ENCODE measurements at regions not wholly inside any gene's neighbourhood (a gene's known extent, or its start where the extent isn't known, plus 50 kb on each side); places are given as distances from the start of the nearest gene placed in this dataset.

DNA sequence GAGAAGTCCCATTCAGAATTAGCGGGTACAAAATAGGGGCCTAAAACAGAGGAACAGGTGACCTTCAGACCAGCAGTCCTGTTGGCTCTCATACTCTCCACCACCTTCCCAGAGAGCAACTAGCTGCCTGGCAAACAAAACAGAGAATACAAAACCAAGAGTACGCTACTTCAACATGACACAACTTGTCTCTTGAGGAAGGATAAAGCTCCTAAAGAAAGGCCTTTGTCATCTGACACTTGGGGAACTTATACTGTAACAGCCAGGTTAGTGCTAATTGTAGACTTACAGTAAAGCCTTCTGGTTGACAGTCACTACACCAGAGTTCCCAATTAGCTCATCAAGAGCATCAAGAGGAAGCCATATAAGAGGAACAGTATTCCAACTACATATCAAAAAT, 282.1 kb upstream of the NT5C1B start:
- Histone ChIP-seq H3K27me3 (no peaks in the 10 kb centered on the region), H3K27ac (no peak overlapping the region), H3K36me3 (no peaks in the 10 kb centered on the region), H3K9me3 (no peaks in the 10 kb centered on the region), H3K4me3 (no peak overlapping the region), H3K4me1 (no peaks in the 10 kb centered on the region)
- no peak for ATAC-seq
- WGBS, 2 donors = 96 to 98% methylated on average over 2 of the region's 2 CpGs
- TF ChIP-seq, protein P1, sequence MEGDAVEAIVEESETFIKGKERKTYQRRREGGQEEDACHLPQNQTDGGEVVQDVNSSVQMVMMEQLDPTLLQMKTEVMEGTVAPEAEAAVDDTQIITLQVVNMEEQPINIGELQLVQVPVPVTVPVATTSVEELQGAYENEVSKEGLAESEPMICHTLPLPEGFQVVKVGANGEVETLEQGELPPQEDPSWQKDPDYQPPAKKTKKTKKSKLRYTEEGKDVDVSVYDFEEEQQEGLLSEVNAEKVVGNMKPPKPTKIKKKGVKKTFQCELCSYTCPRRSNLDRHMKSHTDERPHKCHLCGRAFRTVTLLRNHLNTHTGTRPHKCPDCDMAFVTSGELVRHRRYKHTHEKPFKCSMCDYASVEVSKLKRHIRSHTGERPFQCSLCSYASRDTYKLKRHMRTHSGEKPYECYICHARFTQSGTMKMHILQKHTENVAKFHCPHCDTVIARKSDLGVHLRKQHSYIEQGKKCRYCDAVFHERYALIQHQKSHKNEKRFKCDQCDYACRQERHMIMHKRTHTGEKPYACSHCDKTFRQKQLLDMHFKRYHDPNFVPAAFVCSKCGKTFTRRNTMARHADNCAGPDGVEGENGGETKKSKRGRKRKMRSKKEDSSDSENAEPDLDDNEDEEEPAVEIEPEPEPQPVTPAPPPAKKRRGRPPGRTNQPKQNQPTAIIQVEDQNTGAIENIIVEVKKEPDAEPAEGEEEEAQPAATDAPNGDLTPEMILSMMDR (IDR thresholded peaks at IDR 0.05) = no peak
- intact Hi-C loops (cut with DNase I) = no loop called here
- no peak for FAIRE-seq
- DNase-seq = no peak

DNA sequence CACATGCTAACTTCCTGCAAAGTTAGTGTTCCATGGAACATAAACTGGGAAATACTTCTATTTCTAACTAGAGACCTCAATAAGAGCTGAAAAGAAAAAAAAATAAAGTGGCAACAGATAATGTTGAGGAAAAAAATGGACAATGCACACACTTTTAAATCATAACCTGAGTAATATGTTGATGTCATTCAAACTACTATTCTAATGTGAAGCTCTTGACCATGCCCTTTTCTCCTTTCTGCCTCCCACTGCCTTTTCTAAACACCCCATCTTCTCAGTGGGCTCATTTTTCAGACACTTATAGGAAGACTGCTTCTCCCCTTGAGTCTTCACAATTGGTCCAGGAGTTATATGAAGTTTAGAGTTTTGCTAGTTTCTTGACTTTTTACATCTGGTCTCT, 280.9 kb upstream of the NT5C1B start:
- ATAC-seq (no peak), FAIRE-seq (no peak), DNase-seq (no peak)
- TF ChIP-seq, protein P1 (IDR thresholded peaks at IDR 0.05) = no peak
- no peaks in the 10 kb centered on the region for H3K4me1 ChIP-seq
- H3K27ac ChIP-seq = no peak overlapping the region
- H3K36me3 ChIP-seq = no peaks in the 10 kb centered on the region
- H3K4me3 ChIP-seq = no peak overlapping the region
- H3K27me3 ChIP-seq = no peaks in the 10 kb centered on the region
- intact Hi-C loops (cut with DNase I) = no loop called here
- no peaks in the 10 kb centered on the region for H3K9me3 ChIP-seq

DNA sequence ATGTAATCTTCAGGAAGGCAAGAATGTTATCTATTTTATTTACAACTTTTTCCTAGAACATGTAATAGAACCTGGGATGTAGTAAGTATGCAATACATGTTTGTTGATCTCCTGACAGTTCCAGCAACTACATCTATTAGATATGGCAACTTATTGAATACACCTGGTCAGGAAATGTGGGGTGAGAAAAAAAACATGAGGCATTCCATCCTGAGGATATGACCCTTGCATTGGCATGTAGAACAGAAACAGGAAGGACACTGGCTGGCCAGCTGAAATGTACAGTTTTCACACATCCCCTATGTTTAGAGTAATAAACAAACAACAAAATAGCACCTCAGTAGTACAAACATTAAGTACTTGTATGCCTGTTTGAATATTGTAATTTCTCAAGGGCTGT, 272.6 kb upstream of the NT5C1B start:
- Histone ChIP-seq H3K9me3 (no peaks in the 10 kb centered on the region), H3K27me3 (no peaks in the 10 kb centered on the region), H3K27ac (no peak overlapping the region), H3K4me3 (no peak overlapping the region), H3K36me3 (no peaks in the 10 kb centered on the region), H3K4me1 (no peaks in the 10 kb centered on the region)
- TF ChIP-seq, protein P1 (IDR thresholded peaks at IDR 0.05) = no peak
- ATAC-seq (no peak), FAIRE-seq (no peak), DNase-seq (no peak)
- intact Hi-C loops (cut with DNase I) = no loop called here

DNA sequence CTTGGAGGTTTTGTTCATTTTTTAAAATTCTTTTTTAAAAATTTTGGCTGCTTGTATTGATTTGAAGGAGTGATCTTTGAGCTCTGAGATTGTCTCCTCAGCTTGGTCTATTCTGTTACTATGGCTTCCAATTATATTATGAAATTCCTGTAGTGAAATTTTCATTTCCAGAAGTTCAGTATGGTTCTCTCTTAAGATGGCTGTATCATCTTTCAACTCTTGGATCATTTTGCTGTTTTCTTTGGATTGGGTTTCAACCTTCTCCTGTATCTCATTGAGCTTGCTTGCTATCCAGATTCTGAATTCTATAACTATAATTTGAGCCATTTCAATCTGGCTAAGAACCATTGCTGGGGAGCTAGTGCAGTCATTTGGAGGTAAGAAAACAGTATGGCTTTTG, 270.8 kb upstream of the NT5C1B start:
- H3K9me3 ChIP-seq = no peaks in the 10 kb centered on the region
- no peaks in the 10 kb centered on the region for H3K27me3 ChIP-seq
- H3K27ac ChIP-seq = no peak overlapping the region
- no peak overlapping the region for H3K4me3 ChIP-seq
- no peaks in the 10 kb centered on the region for H3K4me1 ChIP-seq
- intact Hi-C loops (cut with DNase I) = no loop called here
- ATAC-seq (no peak), FAIRE-seq (no peak), DNase-seq (no peak)
- TF ChIP-seq, protein P1 (IDR thresholded peaks at IDR 0.05) = no peak
- no peaks in the 10 kb centered on the region for H3K36me3 ChIP-seq

DNA sequence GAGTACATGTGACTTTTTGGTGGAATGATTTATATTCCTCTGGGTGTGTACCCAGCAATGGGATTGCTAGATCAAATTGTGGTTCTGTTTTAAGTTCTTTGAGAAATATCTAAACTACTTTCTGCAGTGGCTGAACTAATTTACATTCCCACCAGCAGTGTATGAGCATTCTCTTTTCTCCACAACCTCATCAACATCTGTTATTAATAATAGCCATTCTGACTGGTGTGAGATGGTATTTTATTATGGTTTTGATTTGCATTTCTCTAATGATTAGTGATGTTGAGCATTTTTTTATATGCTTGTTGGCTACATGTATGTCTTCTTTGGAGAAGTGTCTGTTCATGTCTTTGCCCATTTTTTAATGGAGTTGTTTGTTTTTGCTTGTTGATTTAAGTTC, 267.4 kb upstream of the NT5C1B start:
- TF ChIP-seq, protein P1 (IDR thresholded peaks at IDR 0.05) = no peak
- no peak overlapping the region for H3K27ac ChIP-seq
- FAIRE-seq (no peak), ATAC-seq (no peak), DNase-seq (no peak)
- no peak overlapping the region for H3K4me3 ChIP-seq
- intact Hi-C loops (cut with DNase I) = no loop called here
- H3K27me3 ChIP-seq = no peaks in the 10 kb centered on the region
- no peaks in the 10 kb centered on the region for H3K4me1 ChIP-seq
- H3K9me3 ChIP-seq = no peaks in the 10 kb centered on the region
- no peaks in the 10 kb centered on the region for H3K36me3 ChIP-seq

Measured in pancreas (tissue), 10 donors.